ENCODE measurements at regions not wholly inside any gene's neighbourhood (a gene's known extent, or its start where the extent isn't known, plus 50 kb on each side); places are given as distances from the start of the nearest gene placed in this dataset.

- Histone ChIP-seq H3K4me1 (ENCODE audit: insufficient read depth, low read length) (peaks cover 8% of the 10 kb centered on the region; the same call in 1 of the 2 replicates), H3F3A (ENCODE audit: low read length, unreplicated experiment) (no peaks in the 10 kb centered on the region), H3K79me2 (ENCODE audit: low read length) (no peaks in the 10 kb centered on the region), H3K4me2 (ENCODE audit: low read length) (no peak overlapping the region), H3K9ac (ENCODE audit: low read length) (no peak overlapping the region), H4K20me1 (ENCODE audit: low read length) (no peaks in the 10 kb centered on the region), H3K36me3 (ENCODE audit: low read depth, low read length) (no peaks in the 10 kb centered on the region), H2AFZ (ENCODE audit: low read length) (no peak overlapping the region), H3K27ac (ENCODE audit: low read length) (no peak overlapping the region), H3K9me2 (replicated peaks; ENCODE audit: low read length) (no peaks in the 10 kb centered on the region), H3K4me3 (ENCODE audit: low read length) (no peak overlapping the region), H3K9me3 (ENCODE audit: low read length) (no peaks in the 10 kb centered on the region), H3K27me3 (ENCODE audit: low read length) (no peaks in the 10 kb centered on the region; the same call in 1 of the 2 replicates)
- CTCF ChIA-PET, result interaction anchor here (0.6 kb wide), 1 partner anchor 25 kb away, joined by 3 read pairs; no protein-coding TSS in a partner anchor
- intact Hi-C loops (cut with micrococcal nuclease), result no loop called here
- POLR2A ChIA-PET (ENCODE audit: unreplicated experiment), result interaction anchor here (0.7 kb wide), 1 partner anchor 26 kb away, joined by 17 read pairs; no protein-coding TSS in a partner anchor
- no peak for TF ChIP-seq EZH2 (IDR thresholded peaks at IDR 0.05; ENCODE audit: low read length, unreplicated experiment)
- no peak for TF ChIP-seq EZH2phosphoT487 (IDR thresholded peaks at IDR 0.05; ENCODE audit: borderline replicate concordance, low read length)
- TF ChIP-seq CTCF (conservative IDR thresholded peaks at IDR 0.05; ENCODE audit: low read depth, low read length), result no peak
- DNase-seq, result no peak
- ATAC-seq, result no peak
- BruUV-seq (replicated peaks), result no TSS peak
Measured at GRCh38 chr6:41467627-41468404, 78.4 kb upstream of the FOXP4 start.

GRCh38 chr6:41469156-41470028, 76.8 kb upstream of the FOXP4 start:
- H3K4me3 ChIP-seq (ENCODE audit: low read length), result no peak overlapping the region
- H3K36me3 ChIP-seq (ENCODE audit: low read depth, low read length), result no peaks in the 10 kb centered on the region
- no TSS peak for BruUV-seq (replicated peaks)
- POLR2A ChIA-PET (ENCODE audit: unreplicated experiment), result interaction anchor here (0.6 kb wide), 1 partner anchor 896 kb away, joined by 16 read pairs; no protein-coding TSS in a partner anchor
- ATAC-seq (no peak), DNase-seq (no peak)
- no peaks in the 10 kb centered on the region for H3K9me3 ChIP-seq (ENCODE audit: low read length)
- no peak overlapping the region for H3K9ac ChIP-seq (ENCODE audit: low read length)
- no peaks in the 10 kb centered on the region for H4K20me1 ChIP-seq (ENCODE audit: low read length)
- H2AFZ ChIP-seq (ENCODE audit: low read length), result no peak overlapping the region
- H3K27me3 ChIP-seq (ENCODE audit: low read length), result no peaks in the 10 kb centered on the region; the same call in 1 of the 2 replicates
- peaks cover 2% of the 10 kb centered on the region; the same call in 1 of the 2 replicates for H3K4me1 ChIP-seq (ENCODE audit: insufficient read depth, low read length)
- CTCF ChIA-PET, result no interaction called here
- H3K27ac ChIP-seq (ENCODE audit: low read length), result no peak overlapping the region
- TF ChIP-seq EZH2phosphoT487 (IDR thresholded peaks at IDR 0.05; ENCODE audit: borderline replicate concordance, low read length) (no peak), EZH2 (IDR thresholded peaks at IDR 0.05; ENCODE audit: low read length, unreplicated experiment) (no peak), CTCF (conservative IDR thresholded peaks at IDR 0.05; ENCODE audit: low read depth, low read length) (no peak)
- no peak overlapping the region for H3K4me2 ChIP-seq (ENCODE audit: low read length)
- H3K79me2 ChIP-seq (ENCODE audit: low read length), result no peaks in the 10 kb centered on the region
- no peaks in the 10 kb centered on the region for H3F3A ChIP-seq (ENCODE audit: low read length, unreplicated experiment)
- intact Hi-C loops (cut with micrococcal nuclease), result no loop called here
- no peaks in the 10 kb centered on the region for H3K9me2 ChIP-seq (replicated peaks; ENCODE audit: low read length)

Measured in PC-3 (cell line).